D721Med (cell line): ENCODE measurements at regions not wholly inside any gene's neighbourhood (a gene's known extent, or its start where the extent isn't known, plus 50 kb on each side); places are given as distances from the start of the nearest gene placed in this dataset.
"Not testable (repeated sequence)": the region's sequence is repeated elsewhere in the genome, so short reads cannot be mapped to it uniquely, and the experiment has no call there.

Source experiments
- DNase-seq: peaks from one replicate; pipeline ENCODE4 v3.0.0; 2011; ENCODE audit warnings: low spot score; ENCODE audit not compliant: insufficient read length
- FAIRE-seq: peaks from 2 replicates; lab custom pipeline; 2011; peaks lifted over from hg19 to GRCh38; lab: Jason Lieb, UNC
- CTCF ChIP-seq: IDR thresholded peaks from 2 replicates; pipeline ENCODE4 v1.5.1; 2012; ENCODE audit warnings: mild to moderate bottlenecking, control low read depth; ENCODE audit not compliant: insufficient read depth; ENCODE audit errors: missing control alignments

- FAIRE-seq: no peak
- no peak for TF ChIP-seq CTCF
These were observed 138.0 kb upstream of the TBX18 start for GRCh38 chr6:84902354-84902928.

GRCh38 chr6:84897988-84898594 lies 133.7 kb upstream of the TBX18 start:
- DNase-seq (no peak), FAIRE-seq (no peak)
- no peak for TF ChIP-seq CTCF

More at GRCh38 chr6:84902354-84902928, 138.0 kb upstream of the TBX18 start:
- DNase-seq: no peak

GRCh38 chr6:84897011-84897410 lies 132.6 kb upstream of the TBX18 start:
- FAIRE-seq (no peak), DNase-seq (no peak)
- no peak for TF ChIP-seq CTCF

- no peak for TF ChIP-seq CTCF
- no peak for FAIRE-seq
- DNase-seq: no peak
These were observed 128.3 kb upstream of the TBX18 start for GRCh38 chr6:84892671-84893070.

GRCh38 chr6:84882768-84883766 lies 118.7 kb upstream of the TBX18 start:
- no peak for DNase-seq
- no peak for TF ChIP-seq CTCF

GRCh38 chr6:84879385-84879784 lies 115.0 kb upstream of the TBX18 start:
- not testable (repeated sequence) for FAIRE-seq, DNase-seq

More at GRCh38 chr6:84882768-84883766, 118.7 kb upstream of the TBX18 start:
- FAIRE-seq: no peak

- no peak for FAIRE-seq
- no peak for DNase-seq
- TF ChIP-seq CTCF: no peak
These were observed 113.3 kb upstream of the TBX18 start for GRCh38 chr6:84877515-84878210.
